ENCODE measurements at regions not wholly inside any gene's neighbourhood (a gene's known extent, or its start where the extent isn't known, plus 50 kb on each side); places are given as distances from the start of the nearest gene placed in this dataset.

DNA sequence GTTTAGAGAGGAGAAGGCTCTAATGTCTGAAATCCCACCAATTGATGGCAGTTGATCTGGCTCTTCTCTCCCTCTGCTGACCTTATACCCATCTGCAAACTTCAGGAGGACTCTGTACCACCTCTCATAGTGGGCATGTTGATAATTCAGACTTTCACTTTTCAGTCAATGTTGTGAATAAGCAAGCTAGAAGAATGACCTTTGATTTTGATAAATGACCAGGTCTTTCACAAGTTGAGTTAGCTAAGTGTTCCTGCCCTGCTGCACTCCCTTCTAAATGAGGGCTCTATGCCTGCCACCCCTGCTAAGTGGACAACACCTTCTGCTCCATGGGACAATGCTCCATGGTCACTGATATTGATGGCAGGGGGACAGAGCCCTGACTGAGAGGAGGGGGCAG is 74.7 kb downstream of the SPRY4 start:
- Mint-ChIP-seq H3K27ac (peak overlapping the region; percentile 81), H3K4me1 (peaks cover 28% of the 10 kb centered on the region), H3K36me3 (no peaks in the 10 kb centered on the region), H3K9me3 (peaks cover 2% of the 10 kb centered on the region), H3K4me3 (no peak overlapping the region), H3K27me3 (ENCODE audit: insufficient read depth, low read depth) (peaks cover 9% of the 10 kb centered on the region)
- peaks cover 22% of the 10 kb centered on the region for H3K4me1 ChIP-seq
- no peak overlapping the region for H3K4me3 ChIP-seq
- H3K36me3 ChIP-seq = no peaks in the 10 kb centered on the region
- no peak for DNase-seq (ENCODE audit: low spot score)
- H3K9ac ChIP-seq = no peak overlapping the region
- no peak overlapping the region for H3K27ac ChIP-seq
- H2AFZ ChIP-seq (replicated peaks) = no peak overlapping the region
- no peaks in the 10 kb centered on the region for H3K27me3 ChIP-seq
- H3F3A ChIP-seq (ENCODE audit: low read depth) = peaks cover 7% of the 10 kb centered on the region
- no peaks in the 10 kb centered on the region for H3K9me3 ChIP-seq (ENCODE audit: low read depth)
- no peaks in the 10 kb centered on the region for H3K79me2 ChIP-seq (ENCODE audit: low read depth)
- TF ChIP-seq CTCF (IDR thresholded peaks at IDR 0.05) (no peak), EZH2 (IDR thresholded peaks at IDR 0.05) (no peak), EZH2phosphoT487 (IDR thresholded peaks at IDR 0.05) (no peak)
- no peak overlapping the region for H3K4me2 ChIP-seq
- H4K20me1 ChIP-seq (ENCODE audit: low read depth) = no peaks in the 10 kb centered on the region

DNA sequence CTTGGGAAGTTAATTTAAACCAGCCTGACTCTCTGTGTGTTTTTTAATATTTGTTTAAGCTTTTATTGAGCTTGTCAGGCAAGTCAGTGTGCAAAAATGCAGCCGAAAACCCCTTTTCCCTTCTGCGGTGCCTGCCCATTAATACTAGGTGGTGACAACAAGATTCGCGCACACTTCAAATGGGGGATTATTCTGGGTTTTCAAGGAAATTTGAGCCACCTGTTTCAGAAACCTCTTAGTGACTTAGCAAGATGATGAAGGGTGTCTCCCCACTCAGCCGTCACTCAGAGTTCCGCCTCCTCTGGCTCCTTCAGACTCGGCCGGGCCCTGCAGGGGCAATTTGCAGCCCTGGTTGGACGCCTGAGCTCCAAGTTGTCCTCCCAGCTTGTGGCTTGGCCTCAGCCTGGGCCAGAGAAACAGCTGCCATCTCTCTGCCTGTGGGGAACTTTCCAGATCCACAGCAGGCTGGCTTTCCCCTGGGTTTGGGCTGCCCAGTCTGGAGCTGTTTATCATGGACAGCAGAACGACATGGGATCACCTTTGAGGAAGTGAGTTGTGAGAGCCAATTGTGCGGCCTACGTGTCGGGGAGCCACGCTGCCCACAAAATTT is 75.9 kb downstream of the SPRY4 start:
- H3K4me2 ChIP-seq = peak overlapping the region; percentile 9
- TF ChIP-seq EZH2phosphoT487 (IDR thresholded peaks at IDR 0.05) (no peak), EZH2 (IDR thresholded peaks at IDR 0.05) (no peak), CTCF (IDR thresholded peaks at IDR 0.05) (no peak)

GRCh38 chr5:142246258-142246657 is 78.6 kb downstream of the SPRY4 start:
- H3K27me3 ChIP-seq = no peaks in the 10 kb centered on the region
- H3K4me1 ChIP-seq = peaks cover 22% of the 10 kb centered on the region
- H3K9me3 Mint-ChIP-seq = peaks cover 13% of the 10 kb centered on the region
- peak overlapping the region; percentile 66 for H3K27ac ChIP-seq
- no peaks in the 10 kb centered on the region for H4K20me1 ChIP-seq (ENCODE audit: low read depth)
- peaks cover 1% of the 10 kb centered on the region for H3K36me3 Mint-ChIP-seq
- H3K9ac ChIP-seq = no peak overlapping the region
- H3K4me3 ChIP-seq = no peak overlapping the region
- H2AFZ ChIP-seq (replicated peaks) = peak overlapping the region; percentile 94
- H3K36me3 ChIP-seq = no peaks in the 10 kb centered on the region
- no peak overlapping the region for H3K4me3 Mint-ChIP-seq
- H3K9me3 ChIP-seq (ENCODE audit: low read depth) = no peaks in the 10 kb centered on the region
- H3K4me2 ChIP-seq = no peak overlapping the region
- H3F3A ChIP-seq (ENCODE audit: low read depth) = peaks cover 7% of the 10 kb centered on the region
- peaks cover 28% of the 10 kb centered on the region for H3K4me1 Mint-ChIP-seq
- TF ChIP-seq CTCF (IDR thresholded peaks at IDR 0.05) (no peak), EZH2 (IDR thresholded peaks at IDR 0.05) (no peak), EZH2phosphoT487 (IDR thresholded peaks at IDR 0.05) (no peak)
- no peaks in the 10 kb centered on the region for H3K79me2 ChIP-seq (ENCODE audit: low read depth)
- peak overlapping the region; percentile 98 for H3K27ac Mint-ChIP-seq
- DNase-seq (ENCODE audit: low spot score) = no peak
- peaks cover 8% of the 10 kb centered on the region for H3K27me3 Mint-ChIP-seq (ENCODE audit: insufficient read depth, low read depth)

More for the DNA sequence above, 75.9 kb downstream of the SPRY4 start:
- no peak overlapping the region for H3K9ac ChIP-seq
- H3F3A ChIP-seq (ENCODE audit: low read depth) = peaks cover 7% of the 10 kb centered on the region
- Mint-ChIP-seq H3K4me1 (peaks cover 28% of the 10 kb centered on the region), H3K9me3 (peaks cover 2% of the 10 kb centered on the region), H3K27ac (peak overlapping the region; percentile 72), H3K4me3 (no peak overlapping the region), H3K36me3 (no peaks in the 10 kb centered on the region), H3K27me3 (ENCODE audit: insufficient read depth, low read depth) (peaks cover 8% of the 10 kb centered on the region)
- H4K20me1 ChIP-seq (ENCODE audit: low read depth) = no peaks in the 10 kb centered on the region
- DNase-seq (ENCODE audit: low spot score) = peak; percentile 24
- H3K27me3 ChIP-seq = no peaks in the 10 kb centered on the region
- H3K4me1 ChIP-seq = peaks cover 22% of the 10 kb centered on the region
- no peaks in the 10 kb centered on the region for H3K9me3 ChIP-seq (ENCODE audit: low read depth)
- no peak overlapping the region for H3K4me3 ChIP-seq
- H2AFZ ChIP-seq (replicated peaks) = peak overlapping the region; percentile 92
- no peaks in the 10 kb centered on the region for H3K36me3 ChIP-seq
- no peaks in the 10 kb centered on the region for H3K79me2 ChIP-seq (ENCODE audit: low read depth)
- no peak overlapping the region for H3K27ac ChIP-seq
